Hepatocyte (in vitro differentiated cells): ENCODE measurements at regions not wholly inside any gene's neighbourhood (a gene's known extent, or its start where the extent isn't known, plus 50 kb on each side); places are given as distances from the start of the nearest gene placed in this dataset.

Experiments used
- CTCF ChIP-seq: fragments of 200-600 bp; sonication (generic); IDR thresholded peaks from 2 replicates; pipeline ENCODE4 v1.5.1; 2016; ENCODE audit warnings: antibody characterized with exemption, mild to moderate bottlenecking; ENCODE audit not compliant: poor library complexity
- EZH2 ChIP-seq: fragments of 200-600 bp; sonication (generic); IDR thresholded peaks from 2 replicates; pipeline ENCODE4 v1.6.1; 2016; ENCODE audit warnings: antibody characterized with exemption, mild to moderate bottlenecking, borderline replicate concordance
- EZH2phosphoT487 ChIP-seq: fragments of 200-600 bp; sonication (generic); IDR thresholded peaks from one replicate; pipeline ENCODE4 v1.6.1; 2018; ENCODE audit warnings: antibody characterized with exemption, mild to moderate bottlenecking, low read depth, moderate library complexity; ENCODE audit not compliant: unreplicated experiment, severe bottlenecking

- TF ChIP-seq CTCF = no peak
- no peak for TF ChIP-seq EZH2
- no peak for TF ChIP-seq EZH2phosphoT487
Measured at GRCh38 chr20:10927936-10928840, 254.4 kb upstream of the JAG1 start.
